ENCODE measurements at regions not wholly inside any gene's neighbourhood (a gene's known extent, or its start where the extent isn't known, plus 50 kb on each side); places are given as distances from the start of the nearest gene placed in this dataset.

GRCh38 chr15:37860896-37861295 is 73.5 kb upstream of the TMCO5A start:
- TF ChIP-seq RAD21 (IDR thresholded peaks at IDR 0.05) (no peak), CTCF (IDR thresholded peaks at IDR 0.05; ENCODE audit: low read depth, low read length, missing input control) (no peak), RXRA (IDR thresholded peaks at IDR 0.05) (peak; percentile 15 to 25), HNF4A (conservative IDR thresholded peaks at IDR 0.05) (peak; percentile 66 to 77), TAF1 (conservative IDR thresholded peaks at IDR 0.05) (no peak), SP1 (IDR thresholded peaks at IDR 0.05) (peak; percentile 18), ZBTB33 (IDR thresholded peaks at IDR 0.05) (no peak), GABPA (IDR thresholded peaks at IDR 0.05 in 1 of 2, conservative IDR thresholded peaks at IDR 0.05 in 1 of 2) (no peak)
- TF ChIP-seq, protein P1, sequence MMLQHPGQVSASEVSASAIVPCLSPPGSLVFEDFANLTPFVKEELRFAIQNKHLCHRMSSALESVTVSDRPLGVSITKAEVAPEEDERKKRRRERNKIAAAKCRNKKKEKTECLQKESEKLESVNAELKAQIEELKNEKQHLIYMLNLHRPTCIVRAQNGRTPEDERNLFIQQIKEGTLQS (IDR thresholded peaks at IDR 0.05): no peak
- TF ChIP-seq, protein P2, sequence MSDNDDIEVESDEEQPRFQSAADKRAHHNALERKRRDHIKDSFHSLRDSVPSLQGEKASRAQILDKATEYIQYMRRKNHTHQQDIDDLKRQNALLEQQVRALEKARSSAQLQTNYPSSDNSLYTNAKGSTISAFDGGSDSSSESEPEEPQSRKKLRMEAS (IDR thresholded peaks at IDR 0.05): no peak
- TF ChIP-seq, protein P3, sequence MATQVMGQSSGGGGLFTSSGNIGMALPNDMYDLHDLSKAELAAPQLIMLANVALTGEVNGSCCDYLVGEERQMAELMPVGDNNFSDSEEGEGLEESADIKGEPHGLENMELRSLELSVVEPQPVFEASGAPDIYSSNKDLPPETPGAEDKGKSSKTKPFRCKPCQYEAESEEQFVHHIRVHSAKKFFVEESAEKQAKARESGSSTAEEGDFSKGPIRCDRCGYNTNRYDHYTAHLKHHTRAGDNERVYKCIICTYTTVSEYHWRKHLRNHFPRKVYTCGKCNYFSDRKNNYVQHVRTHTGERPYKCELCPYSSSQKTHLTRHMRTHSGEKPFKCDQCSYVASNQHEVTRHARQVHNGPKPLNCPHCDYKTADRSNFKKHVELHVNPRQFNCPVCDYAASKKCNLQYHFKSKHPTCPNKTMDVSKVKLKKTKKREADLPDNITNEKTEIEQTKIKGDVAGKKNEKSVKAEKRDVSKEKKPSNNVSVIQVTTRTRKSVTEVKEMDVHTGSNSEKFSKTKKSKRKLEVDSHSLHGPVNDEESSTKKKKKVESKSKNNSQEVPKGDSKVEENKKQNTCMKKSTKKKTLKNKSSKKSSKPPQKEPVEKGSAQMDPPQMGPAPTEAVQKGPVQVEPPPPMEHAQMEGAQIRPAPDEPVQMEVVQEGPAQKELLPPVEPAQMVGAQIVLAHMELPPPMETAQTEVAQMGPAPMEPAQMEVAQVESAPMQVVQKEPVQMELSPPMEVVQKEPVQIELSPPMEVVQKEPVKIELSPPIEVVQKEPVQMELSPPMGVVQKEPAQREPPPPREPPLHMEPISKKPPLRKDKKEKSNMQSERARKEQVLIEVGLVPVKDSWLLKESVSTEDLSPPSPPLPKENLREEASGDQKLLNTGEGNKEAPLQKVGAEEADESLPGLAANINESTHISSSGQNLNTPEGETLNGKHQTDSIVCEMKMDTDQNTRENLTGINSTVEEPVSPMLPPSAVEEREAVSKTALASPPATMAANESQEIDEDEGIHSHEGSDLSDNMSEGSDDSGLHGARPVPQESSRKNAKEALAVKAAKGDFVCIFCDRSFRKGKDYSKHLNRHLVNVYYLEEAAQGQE (IDR thresholded peaks at IDR 0.05): no peak

Measured in liver (tissue), 3 donors.